GM23338 (cell line): ENCODE measurements at regions not wholly inside any gene's neighbourhood (a gene's known extent, or its start where the extent isn't known, plus 50 kb on each side); places are given as distances from the start of the nearest gene placed in this dataset.

Experiments
- CREB1 ChIP-seq: fragments of 250-450 bp; sonication (Bioruptor Pico); IDR thresholded peaks from 2 replicates; pipeline ENCODE4 v1.5.0; 2020; ENCODE audit warnings: low read depth, mild to moderate bottlenecking, moderate library complexity
- EZH2 ChIP-seq: fragments of 200-600 bp; sonication (generic); IDR thresholded peaks from one replicate; pipeline ENCODE4 v1.8.0; 2017; ENCODE audit warnings: antibody characterized with exemption, mild to moderate bottlenecking, low read depth; ENCODE audit not compliant: unreplicated experiment
- EZH2phosphoT487 ChIP-seq: fragments of 200-600 bp; sonication (generic); IDR thresholded peaks from one replicate; pipeline ENCODE4 v1.8.1; 2018; ENCODE audit warnings: antibody characterized with exemption; ENCODE audit not compliant: unreplicated experiment
- JUNB ChIP-seq: IDR thresholded peaks from one replicate; pipeline ENCODE4 v1.6.1; 2016; ENCODE audit warnings: antibody characterized with exemption; ENCODE audit not compliant: unreplicated experiment
- NANOG ChIP-seq: IDR thresholded peaks from 2 replicates; pipeline ENCODE4 v1.6.1; 2016; ENCODE audit warnings: antibody characterized with exemption, borderline replicate concordance
- POLR2AphosphoS5 ChIP-seq: IDR thresholded peaks from 2 replicates; pipeline ENCODE4 v1.6.1; 2016; ENCODE audit warnings: antibody characterized with exemption, low read depth
- STAT1 ChIP-seq: IDR thresholded peaks from one replicate; pipeline ENCODE4 v1.6.1; 2016; ENCODE audit warnings: antibody characterized with exemption; ENCODE audit not compliant: unreplicated experiment
- ZNF114 ChIP-seq: fragments of 250-450 bp; sonication (Bioruptor Pico); IDR thresholded peaks from 2 replicates; pipeline ENCODE4 v1.5.0; 2020; ENCODE audit warnings: mild to moderate bottlenecking, moderate library complexity
- TF ChIP-seq, protein P1 (sequence below), 2 experiments: fragments of 200-600 bp in 1 of 2; sonication (generic) in 1 of 2; conservative IDR thresholded peaks; 2 replicates each; pipeline versions ENCODE4 v1.5.1 to v1.6.1; 2016 to 2017; ENCODE audit warnings: antibody characterized with exemption in 2 of 2, low read depth in 2 of 2, mild to moderate bottlenecking in 2 of 2, moderate library complexity in 1 of 2
- TF ChIP-seq, protein P2 (sequence below): IDR thresholded peaks from one replicate; pipeline ENCODE4 v1.6.1; 2018; ENCODE audit warnings: antibody characterized with exemption; ENCODE audit not compliant: unreplicated experiment
- TF ChIP-seq, protein P3 (sequence below): IDR thresholded peaks from 2 replicates; pipeline ENCODE4 v1.6.1; 2016; ENCODE audit warnings: antibody characterized with exemption
- TF ChIP-seq, protein P4 (sequence below): fragments of 250-450 bp; sonication (Bioruptor Pico); IDR thresholded peaks from 2 replicates; pipeline ENCODE4 v1.5.0; 2020; ENCODE audit warnings: mild to moderate bottlenecking, moderate library complexity

DNA sequence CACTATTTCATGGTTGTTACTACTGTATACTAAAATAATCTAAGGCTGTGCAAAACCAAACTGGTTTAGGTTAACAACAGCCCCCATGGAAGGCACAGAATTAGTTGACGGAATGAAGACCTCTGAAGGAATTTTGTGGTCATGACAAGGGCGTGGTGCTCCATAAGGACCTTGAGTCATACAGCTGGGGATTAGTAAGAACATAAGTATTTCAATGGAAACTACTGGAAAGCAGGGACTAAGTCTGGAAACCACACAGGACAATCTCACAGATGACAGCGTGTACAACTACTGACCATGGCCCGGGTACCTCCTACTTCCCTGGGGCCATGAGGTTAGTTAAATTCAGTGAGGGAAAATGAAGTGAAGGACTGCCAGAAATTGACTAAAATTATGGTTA is 98.5 kb upstream of the PLEKHA5 start:
- TF ChIP-seq, protein P1, sequence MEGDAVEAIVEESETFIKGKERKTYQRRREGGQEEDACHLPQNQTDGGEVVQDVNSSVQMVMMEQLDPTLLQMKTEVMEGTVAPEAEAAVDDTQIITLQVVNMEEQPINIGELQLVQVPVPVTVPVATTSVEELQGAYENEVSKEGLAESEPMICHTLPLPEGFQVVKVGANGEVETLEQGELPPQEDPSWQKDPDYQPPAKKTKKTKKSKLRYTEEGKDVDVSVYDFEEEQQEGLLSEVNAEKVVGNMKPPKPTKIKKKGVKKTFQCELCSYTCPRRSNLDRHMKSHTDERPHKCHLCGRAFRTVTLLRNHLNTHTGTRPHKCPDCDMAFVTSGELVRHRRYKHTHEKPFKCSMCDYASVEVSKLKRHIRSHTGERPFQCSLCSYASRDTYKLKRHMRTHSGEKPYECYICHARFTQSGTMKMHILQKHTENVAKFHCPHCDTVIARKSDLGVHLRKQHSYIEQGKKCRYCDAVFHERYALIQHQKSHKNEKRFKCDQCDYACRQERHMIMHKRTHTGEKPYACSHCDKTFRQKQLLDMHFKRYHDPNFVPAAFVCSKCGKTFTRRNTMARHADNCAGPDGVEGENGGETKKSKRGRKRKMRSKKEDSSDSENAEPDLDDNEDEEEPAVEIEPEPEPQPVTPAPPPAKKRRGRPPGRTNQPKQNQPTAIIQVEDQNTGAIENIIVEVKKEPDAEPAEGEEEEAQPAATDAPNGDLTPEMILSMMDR (conservative IDR thresholded peaks at IDR 0.05; ENCODE audit: low read depth in 2 of 2), result no peak
- no peak for TF ChIP-seq EZH2
- TF ChIP-seq EZH2phosphoT487, result no peak
- TF ChIP-seq POLR2AphosphoS5, result no peak
- TF ChIP-seq JUNB, result no peak
- TF ChIP-seq, protein P2, sequence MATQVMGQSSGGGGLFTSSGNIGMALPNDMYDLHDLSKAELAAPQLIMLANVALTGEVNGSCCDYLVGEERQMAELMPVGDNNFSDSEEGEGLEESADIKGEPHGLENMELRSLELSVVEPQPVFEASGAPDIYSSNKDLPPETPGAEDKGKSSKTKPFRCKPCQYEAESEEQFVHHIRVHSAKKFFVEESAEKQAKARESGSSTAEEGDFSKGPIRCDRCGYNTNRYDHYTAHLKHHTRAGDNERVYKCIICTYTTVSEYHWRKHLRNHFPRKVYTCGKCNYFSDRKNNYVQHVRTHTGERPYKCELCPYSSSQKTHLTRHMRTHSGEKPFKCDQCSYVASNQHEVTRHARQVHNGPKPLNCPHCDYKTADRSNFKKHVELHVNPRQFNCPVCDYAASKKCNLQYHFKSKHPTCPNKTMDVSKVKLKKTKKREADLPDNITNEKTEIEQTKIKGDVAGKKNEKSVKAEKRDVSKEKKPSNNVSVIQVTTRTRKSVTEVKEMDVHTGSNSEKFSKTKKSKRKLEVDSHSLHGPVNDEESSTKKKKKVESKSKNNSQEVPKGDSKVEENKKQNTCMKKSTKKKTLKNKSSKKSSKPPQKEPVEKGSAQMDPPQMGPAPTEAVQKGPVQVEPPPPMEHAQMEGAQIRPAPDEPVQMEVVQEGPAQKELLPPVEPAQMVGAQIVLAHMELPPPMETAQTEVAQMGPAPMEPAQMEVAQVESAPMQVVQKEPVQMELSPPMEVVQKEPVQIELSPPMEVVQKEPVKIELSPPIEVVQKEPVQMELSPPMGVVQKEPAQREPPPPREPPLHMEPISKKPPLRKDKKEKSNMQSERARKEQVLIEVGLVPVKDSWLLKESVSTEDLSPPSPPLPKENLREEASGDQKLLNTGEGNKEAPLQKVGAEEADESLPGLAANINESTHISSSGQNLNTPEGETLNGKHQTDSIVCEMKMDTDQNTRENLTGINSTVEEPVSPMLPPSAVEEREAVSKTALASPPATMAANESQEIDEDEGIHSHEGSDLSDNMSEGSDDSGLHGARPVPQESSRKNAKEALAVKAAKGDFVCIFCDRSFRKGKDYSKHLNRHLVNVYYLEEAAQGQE, result no peak
- TF ChIP-seq CREB1 (CRISPR knock-in tag), result no peak
- no peak for TF ChIP-seq STAT1
- TF ChIP-seq, protein P3, sequence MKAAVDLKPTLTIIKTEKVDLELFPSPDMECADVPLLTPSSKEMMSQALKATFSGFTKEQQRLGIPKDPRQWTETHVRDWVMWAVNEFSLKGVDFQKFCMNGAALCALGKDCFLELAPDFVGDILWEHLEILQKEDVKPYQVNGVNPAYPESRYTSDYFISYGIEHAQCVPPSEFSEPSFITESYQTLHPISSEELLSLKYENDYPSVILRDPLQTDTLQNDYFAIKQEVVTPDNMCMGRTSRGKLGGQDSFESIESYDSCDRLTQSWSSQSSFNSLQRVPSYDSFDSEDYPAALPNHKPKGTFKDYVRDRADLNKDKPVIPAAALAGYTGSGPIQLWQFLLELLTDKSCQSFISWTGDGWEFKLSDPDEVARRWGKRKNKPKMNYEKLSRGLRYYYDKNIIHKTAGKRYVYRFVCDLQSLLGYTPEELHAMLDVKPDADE, result no peak
- no peak for TF ChIP-seq ZNF114 (CRISPR knock-in tag)
- no peak for TF ChIP-seq NANOG
- TF ChIP-seq, protein P4, sequence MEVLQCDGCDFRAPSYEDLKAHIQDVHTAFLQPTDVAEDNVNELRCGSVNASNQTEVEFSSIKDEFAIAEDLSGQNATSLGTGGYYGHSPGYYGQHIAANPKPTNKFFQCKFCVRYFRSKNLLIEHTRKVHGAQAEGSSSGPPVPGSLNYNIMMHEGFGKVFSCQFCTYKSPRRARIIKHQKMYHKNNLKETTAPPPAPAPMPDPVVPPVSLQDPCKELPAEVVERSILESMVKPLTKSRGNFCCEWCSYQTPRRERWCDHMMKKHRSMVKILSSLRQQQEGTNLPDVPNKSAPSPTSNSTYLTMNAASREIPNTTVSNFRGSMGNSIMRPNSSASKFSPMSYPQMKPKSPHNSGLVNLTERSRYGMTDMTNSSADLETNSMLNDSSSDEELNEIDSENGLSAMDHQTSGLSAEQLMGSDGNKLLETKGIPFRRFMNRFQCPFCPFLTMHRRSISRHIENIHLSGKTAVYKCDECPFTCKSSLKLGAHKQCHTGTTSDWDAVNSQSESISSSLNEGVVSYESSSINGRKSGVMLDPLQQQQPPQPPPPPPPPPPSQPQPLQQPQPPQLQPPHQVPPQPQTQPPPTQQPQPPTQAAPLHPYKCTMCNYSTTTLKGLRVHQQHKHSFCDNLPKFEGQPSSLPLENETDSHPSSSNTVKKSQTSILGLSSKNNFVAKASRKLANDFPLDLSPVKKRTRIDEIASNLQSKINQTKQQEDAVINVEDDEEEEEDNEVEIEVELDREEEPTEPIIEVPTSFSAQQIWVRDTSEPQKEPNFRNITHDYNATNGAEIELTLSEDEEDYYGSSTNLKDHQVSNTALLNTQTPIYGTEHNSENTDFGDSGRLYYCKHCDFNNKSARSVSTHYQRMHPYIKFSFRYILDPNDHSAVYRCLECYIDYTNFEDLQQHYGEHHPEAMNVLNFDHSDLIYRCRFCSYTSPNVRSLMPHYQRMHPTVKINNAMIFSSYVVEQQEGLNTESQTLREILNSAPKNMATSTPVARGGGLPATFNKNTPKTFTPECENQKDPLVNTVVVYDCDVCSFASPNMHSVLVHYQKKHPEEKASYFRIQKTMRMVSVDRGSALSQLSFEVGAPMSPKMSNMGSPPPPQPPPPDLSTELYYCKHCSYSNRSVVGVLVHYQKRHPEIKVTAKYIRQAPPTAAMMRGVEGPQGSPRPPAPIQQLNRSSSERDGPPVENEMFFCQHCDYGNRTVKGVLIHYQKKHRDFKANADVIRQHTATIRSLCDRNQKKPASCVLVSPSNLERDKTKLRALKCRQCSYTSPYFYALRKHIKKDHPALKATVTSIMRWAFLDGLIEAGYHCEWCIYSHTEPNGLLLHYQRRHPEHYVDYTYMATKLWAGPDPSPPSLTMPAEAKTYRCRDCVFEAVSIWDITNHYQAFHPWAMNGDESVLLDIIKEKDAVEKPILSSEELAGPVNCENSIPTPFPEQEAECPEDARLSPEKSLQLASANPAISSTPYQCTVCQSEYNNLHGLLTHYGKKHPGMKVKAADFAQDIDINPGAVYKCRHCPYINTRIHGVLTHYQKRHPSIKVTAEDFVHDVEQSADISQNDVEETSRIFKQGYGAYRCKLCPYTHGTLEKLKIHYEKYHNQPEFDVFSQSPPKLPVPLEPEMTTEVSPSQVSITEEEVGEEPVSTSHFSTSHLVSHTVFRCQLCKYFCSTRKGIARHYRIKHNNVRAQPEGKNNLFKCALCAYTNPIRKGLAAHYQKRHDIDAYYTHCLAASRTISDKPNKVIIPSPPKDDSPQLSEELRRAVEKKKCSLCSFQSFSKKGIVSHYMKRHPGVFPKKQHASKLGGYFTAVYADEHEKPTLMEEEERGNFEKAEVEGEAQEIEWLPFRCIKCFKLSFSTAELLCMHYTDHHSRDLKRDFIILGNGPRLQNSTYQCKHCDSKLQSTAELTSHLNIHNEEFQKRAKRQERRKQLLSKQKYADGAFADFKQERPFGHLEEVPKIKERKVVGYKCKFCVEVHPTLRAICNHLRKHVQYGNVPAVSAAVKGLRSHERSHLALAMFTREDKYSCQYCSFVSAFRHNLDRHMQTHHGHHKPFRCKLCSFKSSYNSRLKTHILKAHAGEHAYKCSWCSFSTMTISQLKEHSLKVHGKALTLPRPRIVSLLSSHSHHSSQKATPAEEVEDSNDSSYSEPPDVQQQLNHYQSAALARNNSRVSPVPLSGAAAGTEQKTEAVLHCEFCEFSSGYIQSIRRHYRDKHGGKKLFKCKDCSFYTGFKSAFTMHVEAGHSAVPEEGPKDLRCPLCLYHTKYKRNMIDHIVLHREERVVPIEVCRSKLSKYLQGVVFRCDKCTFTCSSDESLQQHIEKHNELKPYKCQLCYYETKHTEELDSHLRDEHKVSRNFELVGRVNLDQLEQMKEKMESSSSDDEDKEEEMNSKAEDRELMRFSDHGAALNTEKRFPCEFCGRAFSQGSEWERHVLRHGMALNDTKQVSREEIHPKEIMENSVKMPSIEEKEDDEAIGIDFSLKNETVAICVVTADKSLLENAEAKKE (CRISPR knock-in tag), result no peak
